B cell (primary cell): ENCODE measurements at regions not wholly inside any gene's neighbourhood (a gene's known extent, or its start where the extent isn't known, plus 50 kb on each side); places are given as distances from the start of the nearest gene placed in this dataset.

Experiments used
- ATAC-seq: fragments of 200-7000 bp; cut with Tn5 transposase; one replicate; pipeline ENCODE4 v1.10.0; 2021; ENCODE audit warnings: low read depth, mild to moderate bottlenecking, moderate number of reproducible peaks, moderate library complexity
- CTCF ChIA-PET: fragments of 350-600 bp; sonication (Branson Sonifier 250); formaldehyde crosslinking; loops from one replicate; lab custom pipeline; 2021; ENCODE audit warnings: antibody characterized with exemption, inconsistent platforms; lab: Charles Lee
- POLR2A ChIA-PET: fragments of 350-600 bp; sonication (Branson Sonifier 250); formaldehyde crosslinking; loops from one replicate; lab custom pipeline; 2021; ENCODE audit warnings: antibody characterized with exemption; lab: Charles Lee
- DNase-seq: peaks from one replicate; pipeline ENCODE4 v3.0.0; 2013
- H2AFZ ChIP-seq: 2 replicates; pipeline ENCODE4 v1.6.1; 2012; ENCODE audit warnings: mild to moderate bottlenecking, low read depth, low read length; ENCODE audit not compliant: insufficient read depth, poor library complexity, severe bottlenecking
- H3K27ac ChIP-seq, 2 donors: 1 replicate in 1 of 2; 2 replicates in 1 of 2; pipeline ENCODE4 v1.5.1; 2012 to 2013; ENCODE audit warnings: low read length in 2 of 2, mild to moderate bottlenecking in 2 of 2, moderate library complexity in 1 of 2
- H3K27me3 ChIP-seq, 4 experiments: fragments of 200-600 bp in 1 of 4; sonication (generic) in 1 of 4; replicated peaks in 1 of 4; 1 replicate in 2 of 4; 2 replicates in 2 of 4; pipeline versions ENCODE4 v1.6.1 to v1.7.0; 2013 to 2016; ENCODE audit warnings: low read length in 3 of 4, mild to moderate bottlenecking in 2 of 4, mixed read lengths in 1 of 4, moderate library complexity in 1 of 4; ENCODE audit not compliant: insufficient read depth in 4 of 4, control insufficient read depth in 3 of 4; ENCODE audit errors: control extremely low read depth in 1 of 4
- H3K36me3 ChIP-seq, 2 experiments: replicated peaks in 1 of 2; 1 replicate in 1 of 2; 2 replicates in 1 of 2; pipeline versions ENCODE4 v1.6.1 to v1.7.1; 2013; ENCODE audit warnings: low read length in 1 of 2; ENCODE audit not compliant: insufficient read depth in 2 of 2, control insufficient read depth in 1 of 2; ENCODE audit errors: control extremely low read depth in 1 of 2, extremely low read depth in 1 of 2
- H3K4me1 ChIP-seq, 2 donors: fragments of 200-600 bp in 1 of 2; sonication (generic) in 1 of 2; 1 replicate in 1 of 2; 2 replicates in 1 of 2; pipeline versions ENCODE4 v1.5.1 to v1.6.1; 2013 to 2017; ENCODE audit warnings: low read length in 2 of 2; ENCODE audit not compliant: control insufficient read depth in 2 of 2, insufficient read depth in 2 of 2
- H3K4me2 ChIP-seq: replicated peaks from 2 replicates; pipeline ENCODE3; 2012; ENCODE audit warnings: mild to moderate bottlenecking, low read depth, low read length; ENCODE audit not compliant: poor library complexity, severe bottlenecking
- H3K4me3 ChIP-seq, 5 experiments: fragments of 200-600 bp in 1 of 5; sonication (generic) in 1 of 5; 1 replicate in 3 of 5; 2 replicates in 2 of 5; pipeline versions ENCODE4 v1.5.1 to v1.7.0; 2011 to 2016; ENCODE audit warnings: low read length in 4 of 5, mild to moderate bottlenecking in 4 of 5, low read depth in 2 of 5, control low read depth in 1 of 5, moderate library complexity in 1 of 5; ENCODE audit not compliant: insufficient read depth in 1 of 5; ENCODE audit errors: control extremely low read depth in 1 of 5, extremely low read depth in 1 of 5
- H3K79me2 ChIP-seq: fragments of 200-600 bp; sonication (generic); one replicate; pipeline ENCODE4 v1.6.0; 2016; ENCODE audit warnings: low read length; ENCODE audit not compliant: control insufficient read depth, insufficient read depth
- H3K9ac ChIP-seq: fragments of 200-600 bp; sonication (generic); 2 replicates; pipeline ENCODE4 v1.6.1; 2017; ENCODE audit warnings: mild to moderate bottlenecking, low read length, moderate library complexity
- H3K9me3 ChIP-seq, 3 donors: one replicate each; pipeline versions ENCODE4 v1.6.1 to v1.7.1; 2013; ENCODE audit warnings: low read length in 2 of 3; ENCODE audit not compliant: control insufficient read depth in 2 of 3, insufficient read depth in 1 of 3; ENCODE audit errors: control extremely low read depth in 1 of 3
- H4K20me1 ChIP-seq: 2 replicates; pipeline ENCODE4 v1.6.0; 2012; ENCODE audit warnings: mild to moderate bottlenecking, low read length; ENCODE audit not compliant: insufficient read depth, control insufficient read depth, poor library complexity, severe bottlenecking
- H3K27ac Mint-ChIP-seq: one replicate; pipeline ENCODE4 v1.8.0; 2021; ENCODE audit warnings: mixed read lengths
- H3K27me3 Mint-ChIP-seq: one replicate; pipeline ENCODE4 v1.8.0; 2021; ENCODE audit warnings: mixed read lengths
- H3K4me1 Mint-ChIP-seq: one replicate; pipeline ENCODE4 v1.8.0; 2021; ENCODE audit warnings: mixed read lengths
- H3K4me3 Mint-ChIP-seq: one replicate; pipeline ENCODE4 v1.8.0; 2021; ENCODE audit warnings: mixed read lengths
- H3K9me3 Mint-ChIP-seq: one replicate; pipeline ENCODE4 v1.8.0; 2022; ENCODE audit warnings: mixed read lengths; ENCODE audit not compliant: insufficient read depth
- CTCF ChIP-seq: fragments of 200-600 bp; IDR thresholded peaks from one replicate; pipeline ENCODE4 v1.8.0; 2022; ENCODE audit warnings: antibody characterized with exemption, mild to moderate bottlenecking
- EZH2 ChIP-seq: IDR thresholded peaks from 2 replicates; pipeline ENCODE4 v1.6.1; 2012; ENCODE audit warnings: borderline replicate concordance, low read depth, mild to moderate bottlenecking, moderate library complexity, low read length; ENCODE audit not compliant: insufficient read depth, poor library complexity, severe bottlenecking
- WGBS: methylation state at CpG from one replicate; pipeline ENCODE4 v1.1.5; 2013; ENCODE audit warnings: missing lambda C conversion rate; ENCODE audit not compliant: insufficient coverage; 5-methylcytosine and 5-hydroxymethylcytosine counted together
- intact Hi-C: fragments of 100-400 bp; cut with micrococcal nuclease; formaldehyde crosslinking; loops from one replicate; pipeline ENCODE4 v1.10.0; 2022

- no peaks in the 10 kb centered on the region for H4K20me1 ChIP-seq
- ATAC-seq (no peak), DNase-seq (no peak)
- H3K79me2 ChIP-seq, result no peaks in the 10 kb centered on the region
- intact Hi-C loops, result no loop called here
- H3K27me3 Mint-ChIP-seq, result no peaks in the 10 kb centered on the region
- no peak overlapping the region for H3K4me2 ChIP-seq
- H2AFZ ChIP-seq, result no peak overlapping the region
- no peaks in the 10 kb centered on the region for H3K4me1 ChIP-seq
- H3K4me1 Mint-ChIP-seq, result no peaks in the 10 kb centered on the region
- 45% methylated on average over 3 of the region's 3 CpGs for WGBS
- no peak overlapping the region for H3K9ac ChIP-seq
- no peak overlapping the region for H3K4me3 Mint-ChIP-seq
- no peaks in the 10 kb centered on the region for H3K9me3 ChIP-seq
- no peak overlapping the region for H3K27ac Mint-ChIP-seq
- CTCF ChIA-PET, result no interaction called here
- H3K9me3 Mint-ChIP-seq, result no peaks in the 10 kb centered on the region
- no peak overlapping the region for H3K4me3 ChIP-seq
- H3K36me3 ChIP-seq, result no peaks in the 10 kb centered on the region
- no peaks in the 10 kb centered on the region for H3K27me3 ChIP-seq
- TF ChIP-seq EZH2 (no peak), CTCF (no peak)
- no peak overlapping the region for H3K27ac ChIP-seq
- POLR2A ChIA-PET, result no interaction called here
Measured at GRCh38 chr7:49597805-49598204, 175.6 kb upstream of the VWC2 start.

- H3K4me2 ChIP-seq, result no peak overlapping the region
Measured at GRCh38 chr7:49611951-49612350, 161.5 kb upstream of the VWC2 start.

More at GRCh38 chr7:49611951-49612350, 161.5 kb upstream of the VWC2 start:
- H4K20me1 ChIP-seq, result no peaks in the 10 kb centered on the region
- H3K4me3 ChIP-seq, result no peak overlapping the region
- intact Hi-C loops, result no loop called here
- no peaks in the 10 kb centered on the region for H3K4me1 ChIP-seq
- 60% methylated on average over 2 of the region's 5 CpGs for WGBS
- TF ChIP-seq EZH2 (no peak), CTCF (no peak)
- no peak overlapping the region for H3K4me3 Mint-ChIP-seq
- no peak overlapping the region for H3K27ac ChIP-seq
- H3K9me3 ChIP-seq, result peaks cover 0 to 3% (median 0%) of the 10 kb centered on the region in 3 donors
- no peak overlapping the region for H3K9ac ChIP-seq
- H3K36me3 ChIP-seq, result no peaks in the 10 kb centered on the region
- no peaks in the 10 kb centered on the region for H3K27me3 Mint-ChIP-seq
- ATAC-seq (no peak), DNase-seq (no peak)
- ChIA-PET CTCF (no interaction called here), POLR2A (no interaction called here)
- no peaks in the 10 kb centered on the region for H3K27me3 ChIP-seq
- no peaks in the 10 kb centered on the region for H3K79me2 ChIP-seq
- no peaks in the 10 kb centered on the region for H3K9me3 Mint-ChIP-seq
- H3K4me1 Mint-ChIP-seq, result no peaks in the 10 kb centered on the region
- no peak overlapping the region for H3K27ac Mint-ChIP-seq
- H2AFZ ChIP-seq, result no peak overlapping the region
